ENCODE measurements at regions not wholly inside any gene's neighbourhood (a gene's known extent, or its start where the extent isn't known, plus 50 kb on each side); places are given as distances from the start of the nearest gene placed in this dataset.

- no peak for TF ChIP-seq CTCF (IDR thresholded peaks at IDR 0.05; ENCODE audit: insufficient read depth, missing control alignments)
- FAIRE-seq (no peak), DNase-seq (ENCODE audit: insufficient read length, low spot score) (no peak)
Observed at GRCh38 chr2:217103752-217104545, 244.1 kb upstream of the TNP1 start.

- TF ChIP-seq CTCF (IDR thresholded peaks at IDR 0.05; ENCODE audit: insufficient read depth, missing control alignments) = no peak
- FAIRE-seq = no peak
- no peak for DNase-seq (ENCODE audit: insufficient read length, low spot score)
Observed at GRCh38 chr2:217102956-217103355, 243.1 kb upstream of the TNP1 start.

GRCh38 chr2:217101972-217102371 is 242.1 kb upstream of the TNP1 start:
- DNase-seq (ENCODE audit: insufficient read length, low spot score) (no peak), FAIRE-seq (no peak)
- TF ChIP-seq CTCF (IDR thresholded peaks at IDR 0.05; ENCODE audit: insufficient read depth, missing control alignments) = no peak

- DNase-seq (ENCODE audit: insufficient read length, low spot score) = no peak
- no peak for FAIRE-seq
- TF ChIP-seq CTCF (IDR thresholded peaks at IDR 0.05; ENCODE audit: insufficient read depth, missing control alignments) = no peak
Observed at GRCh38 chr2:217099561-217099960, 239.7 kb upstream of the TNP1 start.

GRCh38 chr2:217098435-217098834 is 238.6 kb upstream of the TNP1 start:
- DNase-seq (ENCODE audit: insufficient read length, low spot score) = no peak
- no peak for FAIRE-seq

GRCh38 chr2:217097346-217097745 is 237.5 kb upstream of the TNP1 start:
- FAIRE-seq = no peak
- no peak for DNase-seq (ENCODE audit: insufficient read length, low spot score)
- TF ChIP-seq CTCF (IDR thresholded peaks at IDR 0.05; ENCODE audit: insufficient read depth, missing control alignments) = no peak

More at GRCh38 chr2:217098435-217098834, 238.6 kb upstream of the TNP1 start:
- TF ChIP-seq CTCF (IDR thresholded peaks at IDR 0.05; ENCODE audit: insufficient read depth, missing control alignments) = no peak

- DNase-seq (ENCODE audit: insufficient read length, low spot score) (no peak), FAIRE-seq (no peak)
- no peak for TF ChIP-seq CTCF (IDR thresholded peaks at IDR 0.05; ENCODE audit: insufficient read depth, missing control alignments)
Observed at GRCh38 chr2:217096474-217097225, 236.8 kb upstream of the TNP1 start.
